Stimulated activated CD8-positive, alpha-beta memory T cell treated with anti-CD3 and anti-CD28 coated beads, Interleukin-4, amount 100 ng/mL, for 1 hour (primary cell): ENCODE measurements at regions not wholly inside any gene's neighbourhood (a gene's known extent, or its start where the extent isn't known, plus 50 kb on each side); places are given as distances from the start of the nearest gene placed in this dataset.
"Not testable (repeated sequence)": the region's sequence is repeated elsewhere in the genome, so short reads cannot be mapped to it uniquely, and the experiment has no call there.

Experiments used
- DNase-seq, 2 donors: peaks; one replicate each; pipeline ENCODE4 v3.0.0-alpha.2; 2020; ENCODE audit warnings: low read depth in 2 of 2, low spot score in 1 of 2

- DNase-seq, result no peak
Observed at GRCh38 chr5:99763021-99763774, 772.0 kb upstream of the FAM174A start.

GRCh38 chr5:99747342-99747741 lies 787.8 kb upstream of the FAM174A start:
- DNase-seq, result no peak

- not testable (repeated sequence) for DNase-seq
Observed at GRCh38 chr5:99733146-99733545, 802.0 kb upstream of the FAM174A start.

GRCh38 chr5:99730653-99731052 lies 801.8 kb upstream of the CHD1 start:
- not testable (repeated sequence) for DNase-seq

- no peak for DNase-seq
Observed at GRCh38 chr5:99724732-99725290, 796.0 kb upstream of the CHD1 start.

- DNase-seq, result no peak
Observed at GRCh38 chr5:99721506-99721905, 792.7 kb upstream of the CHD1 start.

GRCh38 chr5:99715921-99716320 lies 787.1 kb upstream of the CHD1 start:
- DNase-seq, result no peak

DNA sequence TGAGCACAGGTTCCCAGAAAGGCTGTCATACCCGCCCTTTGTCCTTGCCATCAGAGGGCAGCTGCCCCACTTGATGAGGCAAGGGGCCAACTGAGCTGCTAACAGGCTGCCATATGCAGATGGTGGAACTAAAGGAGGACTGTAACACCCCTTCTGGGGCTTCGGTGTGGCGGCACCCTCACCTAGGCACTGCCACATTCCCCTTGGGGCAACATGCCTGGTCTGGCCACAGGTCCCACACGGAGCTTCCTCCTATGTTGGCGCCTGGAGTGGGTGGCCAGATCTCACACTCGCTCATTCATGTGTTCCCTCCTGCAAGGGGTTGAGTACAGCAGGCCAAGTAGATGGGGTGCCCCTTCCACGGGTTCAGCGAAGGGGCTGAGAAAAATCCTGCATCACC lies 777.4 kb upstream of the CHD1 start:
- no peak for DNase-seq

DNA sequence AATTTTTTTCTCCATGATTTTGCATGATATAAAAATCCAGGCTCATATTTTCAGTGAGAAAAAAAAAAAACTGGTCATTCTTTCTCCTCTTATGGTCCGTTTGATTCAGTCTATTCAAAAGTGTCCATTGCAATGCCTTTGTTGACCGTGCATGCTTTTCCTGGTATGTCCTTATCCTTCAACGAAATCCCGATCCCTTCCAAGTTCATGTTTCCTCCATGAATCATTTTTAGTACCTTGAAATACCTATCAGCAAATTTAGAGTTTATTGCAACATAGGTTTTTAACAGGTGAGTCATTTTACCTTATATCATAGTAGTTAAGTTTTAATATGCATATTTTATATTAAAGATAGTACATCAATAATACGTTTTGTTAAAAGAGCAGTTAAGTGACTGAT lies 773.8 kb upstream of the CHD1 start:
- DNase-seq, result no peak

- no peak for DNase-seq
Observed at GRCh38 chr5:99694884-99695283, 766.1 kb upstream of the CHD1 start.

DNA sequence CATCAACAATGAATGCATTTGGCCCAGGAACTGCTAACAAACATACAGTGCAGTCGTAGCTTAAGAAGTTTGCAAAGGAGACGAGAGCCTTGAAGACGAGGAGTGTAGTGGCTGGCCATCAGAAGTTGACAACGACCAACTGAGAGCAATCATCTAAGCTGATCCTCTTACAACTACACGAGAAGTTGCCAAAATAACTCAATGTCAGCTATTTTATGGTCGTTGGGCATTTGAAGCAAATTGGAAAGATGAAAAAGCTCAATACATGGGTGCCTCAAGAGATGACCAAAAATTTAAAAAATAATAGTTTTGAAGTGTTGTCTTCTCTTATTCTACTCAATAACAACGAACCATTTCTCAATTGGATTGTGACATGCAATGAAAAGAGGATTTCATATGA lies 757.7 kb upstream of the CHD1 start:
- no peak for DNase-seq

- DNase-seq, result no peak
Observed at GRCh38 chr5:99675974-99676373, 747.2 kb upstream of the CHD1 start.

- no peak for DNase-seq
Observed at GRCh38 chr5:99674101-99674500, 745.3 kb upstream of the CHD1 start.

DNA sequence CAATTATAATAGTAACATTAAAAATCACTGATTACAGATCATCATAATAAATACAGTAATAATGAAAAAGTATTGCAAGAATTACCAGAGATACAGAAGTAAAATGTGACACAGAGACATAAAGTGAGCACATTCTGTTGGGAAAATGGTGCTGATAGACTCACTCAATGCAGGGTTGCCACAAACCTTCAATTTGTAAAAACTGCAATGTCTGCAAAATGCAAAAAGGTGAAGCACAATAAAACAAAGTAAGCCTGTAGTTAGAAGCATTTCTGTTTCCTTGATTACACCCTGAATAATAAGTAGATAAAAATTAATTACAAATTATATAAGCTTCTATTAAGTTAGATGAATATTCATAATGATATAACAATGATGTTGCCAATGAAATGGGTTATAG lies 736.2 kb upstream of the CHD1 start:
- DNase-seq, result no peak

GRCh38 chr5:99651298-99651697 lies 722.5 kb upstream of the CHD1 start:
- DNase-seq, result no peak

- DNase-seq, result no peak
Observed at GRCh38 chr5:99646011-99646647, 717.3 kb upstream of the CHD1 start.

- DNase-seq, result no peak
Observed at GRCh38 chr5:99644822-99645221, 716.0 kb upstream of the CHD1 start.

DNA sequence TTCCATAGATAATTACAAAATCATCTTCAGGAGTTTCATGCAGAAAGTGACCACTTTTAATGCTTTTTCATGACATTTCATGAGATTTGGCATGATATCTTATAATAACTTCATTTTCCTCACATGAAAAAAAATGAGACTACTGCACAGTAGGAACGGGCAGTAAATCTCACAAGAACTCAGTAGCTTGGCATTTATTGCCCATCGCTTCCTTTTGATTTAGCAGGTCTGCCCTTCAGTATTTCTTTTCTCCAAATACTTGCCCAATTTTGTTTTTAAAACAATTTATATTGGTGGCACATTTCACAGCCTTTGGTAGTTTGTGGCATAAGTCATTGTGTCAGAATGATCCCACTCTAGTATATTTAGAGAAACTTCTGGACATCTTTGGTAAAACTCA lies 711.8 kb upstream of the CHD1 start:
- DNase-seq, result no peak

- no peak for DNase-seq
Observed at GRCh38 chr5:99639905-99640304, 711.1 kb upstream of the CHD1 start.

DNA sequence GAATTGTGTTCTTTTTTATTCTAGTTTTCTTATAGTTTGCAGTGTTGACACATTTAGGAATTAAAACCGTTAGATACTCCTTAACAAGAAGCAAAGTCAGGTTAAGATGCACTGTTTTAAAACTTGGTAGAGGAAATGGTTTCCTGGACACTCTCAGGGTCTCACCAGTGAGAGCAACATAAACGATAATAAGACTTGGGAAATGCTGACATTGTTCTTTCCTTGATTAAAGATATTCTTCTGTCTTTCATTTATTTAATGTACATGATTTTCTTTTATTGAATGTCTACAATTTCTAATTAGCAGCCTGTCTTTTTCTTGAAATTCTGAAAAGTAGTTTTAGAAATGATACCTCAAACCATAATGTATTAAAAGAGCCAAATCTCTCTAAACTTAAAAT lies 707.9 kb upstream of the CHD1 start:
- no peak for DNase-seq

GRCh38 chr5:99621772-99622681 lies 693.2 kb upstream of the CHD1 start:
- DNase-seq, result no peak

- no peak for DNase-seq
Observed at GRCh38 chr5:99617335-99617734, 688.5 kb upstream of the CHD1 start.
